SU-DHL-6 (cell line): ENCODE measurements at regions not wholly inside any gene's neighbourhood (a gene's known extent, or its start where the extent isn't known, plus 50 kb on each side); places are given as distances from the start of the nearest gene placed in this dataset.

ENCODE experiments used
- H2AFZ ChIP-seq: fragments of 200-600 bp; sonication (generic); 2 replicates; pipeline ENCODE4 v1.6.1; 2014; ENCODE audit warnings: low read depth, mild to moderate bottlenecking, moderate library complexity, mixed read lengths, antibody characterized with exemption, low read length; ENCODE audit not compliant: severe bottlenecking
- H3F3A ChIP-seq: fragments of 200-600 bp; shearing (Covaris generic); 2 replicates; pipeline ENCODE4 v1.6.0; 2016; ENCODE audit warnings: antibody characterized with exemption, mild to moderate bottlenecking; ENCODE audit not compliant: insufficient read depth
- H3K27ac ChIP-seq: fragments of 200-600 bp; sonication (generic); 2 replicates; pipeline ENCODE4 v1.5.1; 2016; ENCODE audit warnings: low read depth, mild to moderate bottlenecking, low read length, moderate library complexity, mixed read lengths
- H3K27me3 ChIP-seq: fragments of 200-600 bp; sonication (generic), shearing (Covaris generic); 2 replicates; pipeline ENCODE4 v1.6.0; 2014; ENCODE audit warnings: mild to moderate bottlenecking, low read length
- H3K36me3 ChIP-seq: fragments of 200-600 bp; sonication (generic); 2 replicates; pipeline ENCODE4 v1.6.1; 2014; ENCODE audit warnings: mild to moderate bottlenecking, low read length, mixed read lengths
- H3K4me2 ChIP-seq: fragments of 300-600, 200-600 bp; shearing (Covaris generic), sonication (generic); 2 replicates; pipeline ENCODE4 v1.6.0; 2014; ENCODE audit warnings: low read length, low read depth, mild to moderate bottlenecking; ENCODE audit not compliant: poor library complexity, severe bottlenecking
- H3K4me3 ChIP-seq: fragments of 200-600 bp; sonication (generic); 2 replicates; pipeline ENCODE4 v1.5.1; 2014; ENCODE audit warnings: antibody characterized with exemption, low read length, mild to moderate bottlenecking, mixed read lengths; ENCODE audit not compliant: insufficient read depth, poor library complexity, severe bottlenecking
- H3K79me2 ChIP-seq: fragments of 200-600 bp; sonication (generic); 2 replicates; pipeline ENCODE4 v1.6.1; 2014; ENCODE audit warnings: mild to moderate bottlenecking, low read length, moderate library complexity; ENCODE audit not compliant: insufficient read depth
- H3K9ac ChIP-seq: fragments of 200-600 bp; sonication (generic); 2 replicates; pipeline ENCODE4 v1.7.0; 2014; ENCODE audit warnings: mild to moderate bottlenecking, low read length
- H3K9me2 ChIP-seq: fragments of 200-600 bp; sonication (generic); replicated peaks from 2 replicates; pipeline ENCODE4 v1.6.1; 2014; ENCODE audit warnings: low read length; ENCODE audit not compliant: insufficient read depth
- H3K9me3 ChIP-seq: fragments of 200-600 bp; sonication (generic); 2 replicates; pipeline ENCODE4 v1.6.1; 2014; ENCODE audit warnings: low read length, mixed read lengths; ENCODE audit not compliant: insufficient read depth
- H4K20me1 ChIP-seq: fragments of 200-600 bp; sonication (generic); 2 replicates; pipeline ENCODE4 v1.6.1; 2014; ENCODE audit warnings: low read depth, mild to moderate bottlenecking, antibody characterized with exemption, low read length, moderate library complexity, mixed read lengths
- CTCF ChIP-seq: fragments of 200-600 bp; sonication (generic); IDR thresholded peaks from one replicate; pipeline ENCODE4 v1.5.1; 2017; ENCODE audit warnings: antibody characterized with exemption, mild to moderate bottlenecking, low read length, moderate library complexity; ENCODE audit not compliant: insufficient read depth, poor library complexity, severe bottlenecking
- EZH2phosphoT487 ChIP-seq: fragments of 200-600 bp; sonication (generic), shearing (Covaris generic); conservative IDR thresholded peaks from 2 replicates; pipeline ENCODE4 v1.6.1; 2018; ENCODE audit warnings: mild to moderate bottlenecking, antibody characterized with exemption, low read length, moderate library complexity, mixed read lengths

GRCh38 chr18:42222557-42222956 is 267.5 kb downstream of the PIK3C3 start:
- no peaks in the 10 kb centered on the region for H3K79me2 ChIP-seq
- no peaks in the 10 kb centered on the region for H3K27me3 ChIP-seq
- no peak overlapping the region for H3K27ac ChIP-seq
- no peaks in the 10 kb centered on the region for H3K9me2 ChIP-seq
- H3K9ac ChIP-seq: no peak overlapping the region
- no peak overlapping the region for H2AFZ ChIP-seq
- H4K20me1 ChIP-seq: no peaks in the 10 kb centered on the region
- H3K4me3 ChIP-seq: no peak overlapping the region
- no peaks in the 10 kb centered on the region for H3K9me3 ChIP-seq
- H3F3A ChIP-seq: no peaks in the 10 kb centered on the region
- H3K36me3 ChIP-seq: no peaks in the 10 kb centered on the region
- H3K4me2 ChIP-seq: no peak overlapping the region
- TF ChIP-seq EZH2phosphoT487 (no peak), CTCF (no peak)

- H3K9me2 ChIP-seq: no peaks in the 10 kb centered on the region
- no peaks in the 10 kb centered on the region for H3K79me2 ChIP-seq
- no peaks in the 10 kb centered on the region for H3F3A ChIP-seq
- H3K4me2 ChIP-seq: no peak overlapping the region
- H3K27ac ChIP-seq: no peak overlapping the region
- H3K9me3 ChIP-seq: no peaks in the 10 kb centered on the region
- no peak overlapping the region for H2AFZ ChIP-seq
- H3K9ac ChIP-seq: no peak overlapping the region
- no peaks in the 10 kb centered on the region for H4K20me1 ChIP-seq
- no peaks in the 10 kb centered on the region for H3K27me3 ChIP-seq
- TF ChIP-seq EZH2phosphoT487 (no peak), CTCF (no peak)
- H3K36me3 ChIP-seq: no peaks in the 10 kb centered on the region
- H3K4me3 ChIP-seq: no peak overlapping the region
Observed at GRCh38 chr18:42228581-42228980, 273.5 kb downstream of the PIK3C3 start.

- Histone ChIP-seq H3K36me3 (no peaks in the 10 kb centered on the region), H4K20me1 (no peaks in the 10 kb centered on the region), H3K4me2 (no peak overlapping the region), H3K27ac (no peak overlapping the region), H3K9ac (no peak overlapping the region), H2AFZ (no peak overlapping the region), H3K27me3 (no peaks in the 10 kb centered on the region), H3F3A (no peaks in the 10 kb centered on the region), H3K79me2 (no peaks in the 10 kb centered on the region), H3K4me3 (no peak overlapping the region), H3K9me2 (no peaks in the 10 kb centered on the region), H3K9me3 (no peaks in the 10 kb centered on the region)
- TF ChIP-seq CTCF (no peak), EZH2phosphoT487 (no peak)
Observed at GRCh38 chr18:42229211-42230210, 274.5 kb downstream of the PIK3C3 start.
